ENCODE measurements at regions not wholly inside any gene's neighbourhood (a gene's known extent, or its start where the extent isn't known, plus 50 kb on each side); places are given as distances from the start of the nearest gene placed in this dataset.

DNA sequence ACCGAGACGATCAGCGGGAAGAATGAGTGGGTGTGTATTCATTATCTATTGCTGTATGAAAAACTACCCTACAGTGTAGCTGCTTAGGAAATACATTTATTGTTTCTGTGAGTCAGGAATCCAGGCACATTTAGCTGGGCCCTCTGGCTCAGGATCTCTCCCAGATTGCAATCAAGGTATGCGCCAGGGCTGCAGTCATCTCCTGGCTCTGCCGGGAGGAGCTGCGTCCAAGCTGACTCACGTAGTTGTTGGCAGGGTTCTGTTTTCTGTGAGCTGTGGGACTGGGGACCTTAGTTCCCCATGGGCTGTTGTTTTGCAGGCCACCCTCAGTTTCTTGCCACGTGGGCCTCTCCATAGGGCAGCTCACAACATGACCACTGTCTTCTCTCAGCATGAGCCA is 68.2 kb upstream of the FUCA2 start:
- DNase-seq (ENCODE audit: low read depth): peak; percentile 83
- TF ChIP-seq, protein P1, sequence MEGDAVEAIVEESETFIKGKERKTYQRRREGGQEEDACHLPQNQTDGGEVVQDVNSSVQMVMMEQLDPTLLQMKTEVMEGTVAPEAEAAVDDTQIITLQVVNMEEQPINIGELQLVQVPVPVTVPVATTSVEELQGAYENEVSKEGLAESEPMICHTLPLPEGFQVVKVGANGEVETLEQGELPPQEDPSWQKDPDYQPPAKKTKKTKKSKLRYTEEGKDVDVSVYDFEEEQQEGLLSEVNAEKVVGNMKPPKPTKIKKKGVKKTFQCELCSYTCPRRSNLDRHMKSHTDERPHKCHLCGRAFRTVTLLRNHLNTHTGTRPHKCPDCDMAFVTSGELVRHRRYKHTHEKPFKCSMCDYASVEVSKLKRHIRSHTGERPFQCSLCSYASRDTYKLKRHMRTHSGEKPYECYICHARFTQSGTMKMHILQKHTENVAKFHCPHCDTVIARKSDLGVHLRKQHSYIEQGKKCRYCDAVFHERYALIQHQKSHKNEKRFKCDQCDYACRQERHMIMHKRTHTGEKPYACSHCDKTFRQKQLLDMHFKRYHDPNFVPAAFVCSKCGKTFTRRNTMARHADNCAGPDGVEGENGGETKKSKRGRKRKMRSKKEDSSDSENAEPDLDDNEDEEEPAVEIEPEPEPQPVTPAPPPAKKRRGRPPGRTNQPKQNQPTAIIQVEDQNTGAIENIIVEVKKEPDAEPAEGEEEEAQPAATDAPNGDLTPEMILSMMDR (IDR thresholded peaks at IDR 0.05; ENCODE audit: control insufficient read depth, insufficient read depth, low read depth, low read length, missing control alignments): no peak
- H3K4me3 ChIP-seq (ENCODE audit: control insufficient read depth, low read depth, low read length): no peak overlapping the region

DNA sequence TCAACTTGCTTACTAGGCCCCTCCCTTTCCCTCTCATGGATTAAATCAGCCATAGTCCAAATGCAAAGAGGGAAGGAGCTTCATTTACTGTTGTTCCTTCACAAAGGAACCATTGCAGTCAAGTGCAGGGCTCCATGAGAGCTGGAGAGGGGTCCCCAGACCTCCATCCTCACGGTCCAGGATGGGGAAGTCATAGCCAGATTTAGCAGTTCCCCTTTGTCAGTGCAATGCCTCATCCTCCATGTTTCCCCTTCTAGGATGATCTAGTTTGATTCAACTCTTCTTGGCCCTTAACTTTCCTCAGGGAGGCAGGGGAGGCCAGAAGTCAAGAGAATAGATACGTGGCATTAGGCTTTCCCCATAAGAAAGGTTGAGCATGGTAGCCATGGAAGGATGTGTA is 66.5 kb upstream of the FUCA2 start:
- TF ChIP-seq, protein P1 (IDR thresholded peaks at IDR 0.05; ENCODE audit: control insufficient read depth, insufficient read depth, low read depth, low read length, missing control alignments): no peak

DNA sequence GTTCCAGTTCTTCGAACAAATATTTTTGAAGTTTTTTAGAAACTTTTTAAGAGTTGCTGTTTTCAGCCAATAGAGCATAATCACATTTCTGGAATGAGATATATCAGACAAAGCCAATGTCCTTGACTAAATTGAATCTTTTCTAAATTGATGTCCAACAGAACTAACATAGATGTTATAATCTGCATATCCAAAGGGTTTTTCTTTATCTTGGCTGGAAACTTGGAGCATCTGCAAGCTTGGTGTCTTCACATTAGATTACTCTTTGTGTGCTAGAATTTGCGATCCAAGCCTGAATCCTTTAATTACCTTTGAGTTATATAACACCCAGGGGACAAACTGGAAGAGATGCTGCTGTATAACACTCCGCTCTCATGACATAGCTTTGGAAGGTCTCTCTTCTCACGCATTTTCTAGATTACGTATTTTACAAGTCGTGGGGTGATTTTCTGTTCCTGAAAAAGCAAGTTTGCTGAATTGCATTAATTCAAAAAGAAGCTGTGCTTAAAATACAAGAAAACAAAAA is 64.4 kb upstream of the FUCA2 start:
- no peak overlapping the region for H3K4me3 ChIP-seq (ENCODE audit: control insufficient read depth, low read depth, low read length)
- TF ChIP-seq, protein P1 (IDR thresholded peaks at IDR 0.05; ENCODE audit: control insufficient read depth, insufficient read depth, low read depth, low read length, missing control alignments): no peak
- no peak for DNase-seq (ENCODE audit: low read depth)

More for the DNA sequence above, 66.5 kb upstream of the FUCA2 start:
- DNase-seq (ENCODE audit: low read depth): no peak
- no peak overlapping the region for H3K4me3 ChIP-seq (ENCODE audit: control insufficient read depth, low read depth, low read length)

DNA sequence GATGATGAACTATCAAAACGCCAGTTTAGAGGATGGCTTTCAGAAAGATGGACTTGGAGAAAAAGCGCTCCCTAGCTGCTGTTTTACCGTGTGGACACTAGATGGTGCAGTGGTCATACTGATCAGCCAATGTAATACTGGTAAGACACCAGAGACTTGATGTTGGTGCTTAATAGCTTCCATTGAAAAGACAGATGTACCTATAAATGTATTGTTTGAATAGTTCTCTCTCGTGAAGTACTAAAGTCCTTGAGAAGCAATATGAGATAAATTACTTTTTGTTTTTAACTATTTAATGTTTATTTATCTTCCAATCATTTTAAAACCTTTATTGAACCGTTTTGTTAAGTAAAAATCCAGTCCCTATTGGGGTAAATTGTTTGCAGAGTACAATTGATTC is 63.9 kb upstream of the FUCA2 start:
- no peak overlapping the region for H3K4me3 ChIP-seq (ENCODE audit: control insufficient read depth, low read depth, low read length)
- peak; percentile 76 for DNase-seq (ENCODE audit: low read depth)
- TF ChIP-seq, protein P1 (IDR thresholded peaks at IDR 0.05; ENCODE audit: control insufficient read depth, insufficient read depth, low read depth, low read length, missing control alignments): peak; percentile 81

DNA sequence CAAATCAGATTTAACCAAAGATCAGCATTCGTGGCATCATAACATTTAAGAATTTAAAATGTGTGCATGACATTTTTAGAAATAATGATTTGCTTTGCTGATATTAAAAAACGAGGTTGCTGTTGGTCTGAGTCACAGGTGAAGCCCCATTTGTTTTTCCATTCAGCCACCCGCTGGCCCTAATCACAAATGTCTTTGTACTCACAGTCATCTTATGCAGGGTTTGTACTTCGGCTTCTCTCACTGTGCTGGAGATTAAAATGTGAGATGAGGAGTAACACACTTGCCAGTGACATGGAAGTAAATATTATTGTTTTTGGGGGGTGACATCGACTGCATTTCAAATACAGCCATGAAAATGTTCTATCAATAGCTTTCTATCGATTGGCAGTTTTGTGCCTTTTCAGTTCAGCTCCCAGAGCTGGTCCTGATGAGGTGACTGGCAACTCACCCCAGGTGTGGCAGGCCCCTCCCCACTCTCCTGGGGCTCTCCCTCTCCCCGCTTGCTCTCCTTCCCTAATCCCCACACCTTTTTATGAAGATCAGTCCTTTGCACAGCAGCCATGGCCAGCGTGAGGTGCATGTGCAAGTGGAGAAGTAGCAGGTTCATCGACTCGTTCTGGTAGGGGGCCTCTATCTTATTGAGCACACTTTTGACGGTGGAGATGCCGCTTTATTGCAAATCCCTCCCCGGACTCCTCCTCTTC is 58.8 kb upstream of the FUCA2 start:
- no peak for DNase-seq (ENCODE audit: low read depth)
- H3K4me3 ChIP-seq (ENCODE audit: control insufficient read depth, low read depth, low read length): no peak overlapping the region
- TF ChIP-seq, protein P1 (IDR thresholded peaks at IDR 0.05; ENCODE audit: control insufficient read depth, insufficient read depth, low read depth, low read length, missing control alignments): no peak

DNA sequence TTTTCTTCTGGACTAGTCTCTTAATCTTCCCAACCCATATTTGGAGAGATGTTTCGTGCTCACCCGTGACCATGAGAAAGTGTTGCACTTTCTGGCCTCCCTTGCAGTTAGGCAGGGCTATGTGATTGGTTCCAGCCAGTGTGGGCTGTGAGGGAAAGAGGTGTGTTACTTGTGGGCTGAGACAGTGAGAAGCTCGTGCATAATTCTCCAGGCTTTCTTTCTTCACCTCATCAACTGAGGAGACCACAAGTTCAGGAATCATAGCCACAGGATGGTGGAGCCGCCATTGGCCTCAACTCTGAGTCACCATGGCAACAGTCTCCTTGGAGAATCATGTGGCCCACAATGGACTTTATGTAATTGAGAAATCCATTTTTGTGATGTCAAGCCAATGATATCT is 57.5 kb upstream of the FUCA2 start:
- no peak overlapping the region for H3K4me3 ChIP-seq (ENCODE audit: control insufficient read depth, low read depth, low read length)
- DNase-seq (ENCODE audit: low read depth): no peak
- TF ChIP-seq, protein P1 (IDR thresholded peaks at IDR 0.05; ENCODE audit: control insufficient read depth, insufficient read depth, low read depth, low read length, missing control alignments): no peak
